ENCODE measurements at regions not wholly inside any gene's neighbourhood (a gene's known extent, or its start where the extent isn't known, plus 50 kb on each side); places are given as distances from the start of the nearest gene placed in this dataset.

GRCh38 chr15:70437882-70438451, 325.4 kb downstream of the UACA start:
- DNase-seq, result no peak
- intact Hi-C loops (cut with DNase I), result no loop called here
- H3K27me3 ChIP-seq (ENCODE audit: low read depth), result no peaks in the 10 kb centered on the region
- H3K9me3 ChIP-seq, result no peaks in the 10 kb centered on the region
- TF ChIP-seq, protein P1, sequence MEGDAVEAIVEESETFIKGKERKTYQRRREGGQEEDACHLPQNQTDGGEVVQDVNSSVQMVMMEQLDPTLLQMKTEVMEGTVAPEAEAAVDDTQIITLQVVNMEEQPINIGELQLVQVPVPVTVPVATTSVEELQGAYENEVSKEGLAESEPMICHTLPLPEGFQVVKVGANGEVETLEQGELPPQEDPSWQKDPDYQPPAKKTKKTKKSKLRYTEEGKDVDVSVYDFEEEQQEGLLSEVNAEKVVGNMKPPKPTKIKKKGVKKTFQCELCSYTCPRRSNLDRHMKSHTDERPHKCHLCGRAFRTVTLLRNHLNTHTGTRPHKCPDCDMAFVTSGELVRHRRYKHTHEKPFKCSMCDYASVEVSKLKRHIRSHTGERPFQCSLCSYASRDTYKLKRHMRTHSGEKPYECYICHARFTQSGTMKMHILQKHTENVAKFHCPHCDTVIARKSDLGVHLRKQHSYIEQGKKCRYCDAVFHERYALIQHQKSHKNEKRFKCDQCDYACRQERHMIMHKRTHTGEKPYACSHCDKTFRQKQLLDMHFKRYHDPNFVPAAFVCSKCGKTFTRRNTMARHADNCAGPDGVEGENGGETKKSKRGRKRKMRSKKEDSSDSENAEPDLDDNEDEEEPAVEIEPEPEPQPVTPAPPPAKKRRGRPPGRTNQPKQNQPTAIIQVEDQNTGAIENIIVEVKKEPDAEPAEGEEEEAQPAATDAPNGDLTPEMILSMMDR (IDR thresholded peaks at IDR 0.05), result no peak
- no peak overlapping the region for H3K4me3 ChIP-seq
- H3K36me3 ChIP-seq, result no peaks in the 10 kb centered on the region
- no peak for ATAC-seq
- H3K4me1 ChIP-seq, result peaks cover 10% of the 10 kb centered on the region
- H3K27ac ChIP-seq, result no peak overlapping the region

DNA sequence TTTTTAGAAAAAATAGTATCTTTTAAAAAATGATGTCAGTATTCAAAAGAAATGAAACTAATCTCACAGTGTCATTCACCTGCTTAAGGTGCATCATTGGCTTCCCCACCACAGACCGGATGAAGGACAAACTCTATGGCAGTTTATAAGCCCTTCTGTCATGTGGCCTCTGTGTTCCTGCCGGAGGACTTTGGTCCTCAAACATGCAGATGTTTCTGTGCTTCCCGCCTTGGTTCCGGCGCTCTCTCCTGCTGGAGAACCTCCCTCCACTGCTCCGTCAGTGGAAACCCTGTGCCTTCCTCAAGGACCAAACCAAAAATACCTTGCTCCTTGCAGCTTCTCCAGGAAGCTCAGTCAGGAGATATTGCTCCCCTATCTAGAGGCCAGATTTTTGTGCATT, 326.3 kb downstream of the UACA start:
- Histone ChIP-seq H3K36me3 (no peaks in the 10 kb centered on the region), H3K4me3 (no peak overlapping the region), H3K4me1 (peaks cover 10% of the 10 kb centered on the region), H3K27ac (no peak overlapping the region), H3K9me3 (no peaks in the 10 kb centered on the region), H3K27me3 (ENCODE audit: low read depth) (no peaks in the 10 kb centered on the region)
- TF ChIP-seq, protein P1 (IDR thresholded peaks at IDR 0.05), result no peak
- intact Hi-C loops (cut with DNase I), result no loop called here
- no peak for DNase-seq
- ATAC-seq, result no peak

- Histone ChIP-seq H3K27ac (no peak overlapping the region), H3K36me3 (no peaks in the 10 kb centered on the region), H3K4me1 (peaks cover 10% of the 10 kb centered on the region), H3K4me3 (no peak overlapping the region), H3K27me3 (ENCODE audit: low read depth) (no peaks in the 10 kb centered on the region), H3K9me3 (no peaks in the 10 kb centered on the region)
- DNase-seq (no peak), ATAC-seq (no peak)
- TF ChIP-seq, protein P1 (IDR thresholded peaks at IDR 0.05), result no peak
- intact Hi-C loops (cut with DNase I), result no loop called here
These were observed 326.9 kb downstream of the UACA start for GRCh38 chr15:70436428-70436827.

GRCh38 chr15:70435872-70436271, 327.5 kb downstream of the UACA start:
- no peak overlapping the region for H3K4me3 ChIP-seq
- no peaks in the 10 kb centered on the region for H3K36me3 ChIP-seq
- ATAC-seq (no peak), DNase-seq (no peak)
- intact Hi-C loops (cut with DNase I), result no loop called here
- no peak overlapping the region for H3K27ac ChIP-seq
- no peaks in the 10 kb centered on the region for H3K27me3 ChIP-seq (ENCODE audit: low read depth)
- H3K4me1 ChIP-seq, result peaks cover 10% of the 10 kb centered on the region
- H3K9me3 ChIP-seq, result no peaks in the 10 kb centered on the region
- TF ChIP-seq, protein P1 (IDR thresholded peaks at IDR 0.05), result no peak

- TF ChIP-seq, protein P1 (IDR thresholded peaks at IDR 0.05), result no peak
- intact Hi-C loops (cut with DNase I), result no loop called here
- no peak for ATAC-seq
- Histone ChIP-seq H3K9me3 (no peaks in the 10 kb centered on the region), H3K4me1 (peaks cover 10% of the 10 kb centered on the region), H3K4me3 (no peak overlapping the region), H3K36me3 (no peaks in the 10 kb centered on the region), H3K27me3 (ENCODE audit: low read depth) (no peaks in the 10 kb centered on the region), H3K27ac (no peak overlapping the region)
- DNase-seq, result no peak
These were observed 328.0 kb downstream of the UACA start for GRCh38 chr15:70435369-70435768.

Measured in lower lobe of right lung (tissue), 2 donors.